GM19099 (cell line): ENCODE measurements at regions not wholly inside any gene's neighbourhood (a gene's known extent, or its start where the extent isn't known, plus 50 kb on each side); places are given as distances from the start of the nearest gene placed in this dataset.

Experiments used
- POLR2A ChIP-seq: IDR thresholded peaks from 3 replicates; pipeline ENCODE4 v1.6.1; 2011; ENCODE audit warnings: low read depth; ENCODE audit not compliant: insufficient read length; ENCODE audit errors: extremely low read depth

DNA sequence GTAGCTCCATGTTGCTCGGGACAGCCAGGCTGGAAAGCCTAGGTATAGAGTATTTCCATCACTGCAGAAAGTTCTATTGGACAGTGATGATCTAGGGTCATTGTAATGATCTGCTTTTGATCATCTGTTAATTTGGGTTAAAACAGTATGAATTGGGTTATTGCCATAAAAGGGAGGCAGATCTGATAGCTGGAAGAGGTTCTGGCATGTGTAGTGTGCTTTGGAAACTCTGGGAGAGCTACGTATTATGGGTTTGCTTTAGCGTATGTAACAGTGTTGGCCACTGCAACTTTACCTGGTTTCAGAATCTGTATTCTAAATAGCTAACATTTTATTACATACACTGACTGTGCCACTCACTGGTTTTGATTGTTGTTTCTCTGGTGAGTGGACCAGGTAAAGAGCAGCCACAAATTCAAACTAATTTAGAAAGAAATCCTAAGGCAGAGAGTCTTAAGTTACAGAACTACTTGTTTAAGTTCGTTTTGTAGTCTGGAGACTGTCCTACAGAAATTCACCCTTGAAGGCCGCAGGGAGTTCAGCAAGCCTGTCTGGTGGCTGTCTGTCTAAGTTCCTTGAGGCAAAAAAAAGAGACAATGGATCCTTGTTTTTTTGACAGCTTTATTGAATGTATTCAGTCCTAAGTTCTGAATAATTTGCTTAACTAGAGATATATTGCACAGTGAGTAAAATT lies 300.3 kb downstream of the PRL start:
- TF ChIP-seq POLR2A, result no peak

DNA sequence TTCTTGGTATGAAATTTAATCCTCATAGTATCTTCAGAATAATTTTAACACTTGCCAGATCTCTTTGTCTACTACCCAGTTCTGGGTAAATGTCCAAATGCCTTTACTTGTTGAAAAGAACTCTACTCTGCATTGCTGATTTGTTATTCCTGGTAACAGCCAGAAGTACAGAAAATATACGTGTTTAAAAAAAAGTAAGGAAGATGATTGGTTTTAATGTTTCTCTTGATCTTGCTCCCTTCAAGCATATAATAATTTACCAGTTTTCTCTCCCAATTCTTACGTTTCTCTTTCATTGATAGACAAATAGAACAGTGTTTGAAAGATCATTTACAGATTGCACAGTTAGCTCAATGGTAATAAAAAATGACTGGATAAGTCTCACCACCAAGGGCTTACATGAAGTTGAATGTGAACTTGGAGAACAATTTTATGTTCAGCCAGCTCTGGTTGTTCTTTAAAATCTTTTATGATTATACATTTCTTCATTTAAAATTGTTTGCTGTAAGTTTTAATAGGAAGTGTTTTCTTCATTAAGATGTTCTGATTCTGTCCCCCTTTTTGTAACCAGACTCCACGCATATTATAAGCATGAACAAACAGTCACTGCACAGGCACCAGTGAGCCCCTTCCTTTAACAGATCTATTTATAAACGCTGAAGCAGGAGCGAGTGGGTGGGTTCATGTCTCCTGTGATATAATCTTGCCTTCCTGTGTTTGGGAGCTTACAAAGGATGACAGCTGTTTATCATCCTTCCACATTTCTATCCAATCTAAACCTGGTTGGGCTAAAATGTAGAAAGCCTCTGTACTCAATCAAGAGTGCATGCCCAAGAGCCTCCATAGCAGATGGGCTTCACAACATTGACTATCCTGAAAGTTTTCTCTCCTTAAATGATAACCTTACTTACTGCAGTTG lies 299.5 kb downstream of the PRL start:
- TF ChIP-seq POLR2A, result no peak

DNA sequence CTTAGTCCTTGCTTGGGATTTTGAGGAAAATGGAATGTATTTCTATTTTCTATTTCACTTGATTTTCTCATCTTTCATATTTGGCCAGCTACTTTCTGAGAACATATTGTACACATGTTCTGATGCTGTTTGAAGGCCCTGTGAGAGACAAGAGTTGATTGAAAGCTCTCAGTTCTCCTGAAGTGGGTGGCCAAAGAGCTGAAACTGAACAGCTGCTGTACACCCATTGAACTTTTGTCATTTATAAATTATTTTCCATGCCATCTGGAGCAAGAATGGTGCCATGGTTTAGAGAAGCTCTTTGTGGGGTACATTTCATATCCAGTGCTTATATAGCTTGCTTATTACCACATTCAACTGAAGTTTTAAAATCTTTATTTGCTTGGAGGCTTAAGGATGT lies 298.3 kb downstream of the PRL start:
- TF ChIP-seq POLR2A, result no peak

- TF ChIP-seq POLR2A, result no peak
Measured at GRCh38 chr6:21999012-21999528, 297.8 kb downstream of the PRL start.

DNA sequence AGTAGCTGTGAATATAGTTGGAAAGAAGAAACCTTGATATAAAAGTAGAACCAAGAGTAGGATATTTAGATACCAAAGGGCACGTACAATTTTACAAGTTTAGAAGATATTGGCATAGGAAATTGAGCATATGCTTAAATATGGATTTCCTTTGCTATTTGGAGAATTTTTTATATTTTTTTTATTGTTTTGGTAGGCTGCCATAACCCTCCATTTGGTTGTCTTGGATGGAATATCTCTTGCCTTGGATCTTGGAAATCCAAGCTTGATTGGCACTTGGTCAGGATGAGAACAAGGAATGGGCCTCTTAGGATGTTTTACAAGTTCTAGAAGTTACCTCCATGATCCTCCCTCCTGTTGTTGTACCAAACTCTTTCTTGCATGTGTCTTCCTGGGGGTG lies 297.1 kb downstream of the PRL start:
- TF ChIP-seq POLR2A, result no peak

- TF ChIP-seq POLR2A, result no peak
Measured at GRCh38 chr6:22001396-22002027, 295.3 kb downstream of the PRL start.

DNA sequence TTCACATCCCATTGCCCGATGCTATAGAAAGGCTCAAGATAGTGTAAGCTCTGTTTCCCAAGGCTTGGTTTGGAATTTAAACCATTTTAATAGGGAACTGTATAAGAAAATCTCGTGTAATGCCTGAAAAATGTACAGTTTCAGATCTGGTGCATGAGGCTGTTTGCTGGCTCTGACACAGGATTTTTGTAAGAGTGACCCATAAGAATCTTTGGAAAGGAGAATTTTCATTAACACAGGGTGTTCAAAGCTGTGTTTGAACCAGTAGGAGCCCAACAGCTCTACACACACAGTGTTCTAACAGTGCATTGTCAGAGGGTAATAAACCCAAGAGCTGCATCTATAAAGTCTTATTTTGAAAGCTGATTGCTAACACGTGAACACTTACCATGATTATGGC lies 293.5 kb downstream of the PRL start:
- no peak for TF ChIP-seq POLR2A

DNA sequence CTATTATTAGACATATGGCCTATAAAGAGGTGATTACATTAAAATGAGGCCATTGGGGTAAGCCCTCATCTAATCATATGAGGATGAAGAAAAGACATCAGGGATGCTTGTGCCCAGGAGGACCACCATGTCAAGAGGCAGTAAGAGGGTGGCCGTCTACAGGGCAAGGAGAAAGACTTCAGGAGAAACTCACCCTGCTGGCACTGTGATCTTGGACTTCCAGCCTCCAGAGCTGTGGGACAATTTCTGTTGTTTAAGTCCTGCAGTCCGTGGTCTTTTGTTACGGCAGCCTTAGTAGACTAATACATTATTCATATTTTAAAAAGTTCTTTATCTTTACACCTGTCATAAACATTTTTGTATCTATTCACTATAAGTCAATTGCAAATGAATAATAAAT lies 290.0 kb downstream of the PRL start:
- no peak for TF ChIP-seq POLR2A

DNA sequence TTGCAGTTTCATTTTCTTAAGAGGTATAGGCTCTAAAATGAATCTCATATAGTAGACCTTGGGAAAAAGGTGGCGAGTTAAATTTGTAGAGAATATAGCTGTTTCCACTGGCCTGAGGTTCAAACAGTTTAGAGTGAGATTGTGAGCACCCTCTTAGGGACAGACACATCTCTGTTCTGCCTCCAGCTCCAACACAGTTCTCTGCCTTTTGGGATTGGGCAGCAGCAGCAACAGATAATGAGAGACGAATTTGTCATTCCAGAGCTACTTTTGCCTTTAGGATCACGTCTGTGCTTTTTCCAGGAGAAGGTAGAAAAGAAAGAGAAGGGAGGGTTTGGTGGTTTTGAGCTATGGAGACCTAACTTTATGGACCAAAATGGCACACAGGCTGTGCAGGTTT lies 289.4 kb downstream of the PRL start:
- TF ChIP-seq POLR2A, result no peak

DNA sequence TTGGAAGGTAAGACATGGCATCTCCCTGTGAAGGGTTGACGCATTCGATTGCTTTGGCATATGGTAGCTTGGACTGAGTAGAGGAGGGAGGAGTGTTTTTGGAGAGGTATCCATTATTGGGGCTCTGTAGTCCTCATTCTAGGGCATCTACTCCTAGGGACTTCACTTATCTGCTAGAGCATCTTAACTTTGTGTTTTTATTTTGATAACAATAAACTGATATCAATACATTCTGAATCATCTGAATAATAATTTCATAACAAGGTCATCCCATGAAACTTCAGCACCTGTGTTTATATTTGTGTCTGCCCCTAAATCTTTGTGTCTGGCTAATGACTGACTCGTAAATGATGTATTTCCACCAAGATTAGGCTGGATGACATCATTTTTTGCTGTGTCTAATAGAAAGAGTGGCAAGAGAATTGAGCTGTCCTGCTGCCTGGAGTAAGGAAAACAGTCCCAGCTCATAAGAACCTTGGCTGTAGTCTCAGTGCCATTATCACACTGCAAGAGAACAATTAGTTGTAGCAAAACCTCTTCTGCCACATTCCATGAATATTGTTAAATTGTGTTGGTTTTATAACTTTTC lies 288.5 kb downstream of the PRL start:
- no peak for TF ChIP-seq POLR2A

DNA sequence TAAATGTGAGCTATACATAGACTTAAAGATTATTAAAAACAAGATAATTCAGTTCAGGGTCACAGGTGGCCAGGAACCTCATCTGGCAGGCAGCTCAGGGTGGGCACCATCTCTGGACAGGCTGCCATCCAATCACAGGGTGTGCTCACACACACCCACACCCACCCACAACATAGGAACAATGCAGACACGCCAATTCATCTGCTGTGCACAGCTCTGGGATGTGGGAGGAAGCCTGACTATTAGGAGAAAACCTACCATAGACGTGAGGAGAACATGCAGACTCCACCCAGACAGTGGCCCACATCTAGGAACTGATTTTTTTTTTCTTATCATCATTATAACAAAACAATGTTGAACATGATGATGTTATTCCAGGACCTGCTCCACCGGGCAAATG lies 286.7 kb downstream of the PRL start:
- no peak for TF ChIP-seq POLR2A

DNA sequence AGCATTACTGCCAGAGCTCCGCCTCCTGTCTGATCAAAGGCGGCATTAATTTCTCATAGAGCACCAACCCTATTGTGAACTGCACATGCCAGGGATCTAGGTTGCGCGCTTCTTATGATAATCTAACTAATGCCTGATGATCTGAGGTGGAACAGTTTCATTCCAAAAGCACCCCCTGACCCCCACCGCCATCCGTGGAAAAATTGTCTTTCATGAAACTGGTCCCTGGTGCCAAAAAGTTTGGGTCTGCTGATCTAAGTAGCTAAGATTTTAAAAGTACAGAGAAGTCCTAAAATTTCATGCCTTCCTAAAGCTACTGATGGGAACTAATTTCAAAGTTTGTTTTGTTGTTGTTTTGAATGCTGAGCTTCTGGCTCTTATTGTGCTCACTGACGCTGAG lies 281.6 kb downstream of the PRL start:
- TF ChIP-seq POLR2A, result no peak

DNA sequence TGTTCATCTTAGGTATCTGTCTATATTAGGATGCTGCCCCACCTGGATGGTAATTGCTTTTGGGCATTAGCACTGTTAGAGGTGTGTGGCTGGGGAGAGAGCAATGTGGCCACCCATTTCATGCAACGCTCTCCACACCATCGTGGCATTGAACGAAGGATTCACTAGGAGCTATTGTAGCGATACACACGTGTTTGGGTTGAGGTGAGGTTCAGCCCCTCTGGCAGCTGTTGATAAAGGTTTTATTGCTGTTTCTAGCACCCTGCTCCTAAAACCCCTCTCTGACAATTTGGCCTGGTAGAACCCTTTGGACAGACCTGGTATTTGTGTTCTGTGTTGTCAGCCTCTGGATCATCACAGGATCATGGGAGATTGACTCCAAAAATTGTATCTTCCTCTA lies 280.9 kb downstream of the PRL start:
- no peak for TF ChIP-seq POLR2A

GRCh38 chr6:22017272-22017671 lies 279.6 kb downstream of the PRL start:
- no peak for TF ChIP-seq POLR2A

DNA sequence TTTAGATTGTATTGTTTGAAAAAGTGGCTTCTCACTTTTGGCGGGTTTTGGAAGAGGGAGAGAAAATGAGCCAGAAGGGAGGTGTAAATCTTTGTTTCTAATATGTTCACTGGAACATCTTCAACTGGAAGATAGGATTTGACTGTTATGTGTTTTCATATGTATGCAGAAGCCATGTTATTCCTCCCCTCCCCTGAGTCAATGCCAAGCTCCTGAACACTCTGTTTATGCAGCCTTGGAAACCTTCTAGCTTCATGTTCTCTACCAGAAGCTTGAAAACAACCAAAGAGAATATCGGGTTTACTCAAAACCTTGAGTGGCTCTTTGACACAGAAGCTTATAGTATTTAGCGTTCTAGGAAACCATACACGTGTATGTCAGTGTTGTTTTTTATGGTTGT lies 279.1 kb downstream of the PRL start:
- TF ChIP-seq POLR2A, result no peak
